Kidney epithelial cell (primary cell): ENCODE measurements at regions not wholly inside any gene's neighbourhood (a gene's known extent, or its start where the extent isn't known, plus 50 kb on each side); places are given as distances from the start of the nearest gene placed in this dataset.

Source experiments
- DNase-seq: peaks from one replicate; pipeline ENCODE4 v3.0.0-alpha.2; 2010; ENCODE audit warnings: low read depth
- H3K27me3 ChIP-seq: 2 replicates; pipeline ENCODE4 v1.6.0; 2011; ENCODE audit warnings: low read length; ENCODE audit not compliant: control insufficient read depth, insufficient read depth
- H3K36me3 ChIP-seq: 2 replicates; pipeline ENCODE4 v1.5.1; 2011; ENCODE audit warnings: low read length; ENCODE audit not compliant: control insufficient read depth, insufficient read depth
- H3K4me3 ChIP-seq: 2 replicates; pipeline ENCODE4 v1.5.1; 2011; ENCODE audit warnings: low read depth, mild to moderate bottlenecking, control low read depth, low read length
- CTCF ChIP-seq: IDR thresholded peaks from 2 replicates; pipeline ENCODE4 v1.5.1; 2011; ENCODE audit warnings: mild to moderate bottlenecking, moderate library complexity, low read length, control low read depth, inconsistent platforms; ENCODE audit not compliant: insufficient read depth, poor library complexity, severe bottlenecking

DNA sequence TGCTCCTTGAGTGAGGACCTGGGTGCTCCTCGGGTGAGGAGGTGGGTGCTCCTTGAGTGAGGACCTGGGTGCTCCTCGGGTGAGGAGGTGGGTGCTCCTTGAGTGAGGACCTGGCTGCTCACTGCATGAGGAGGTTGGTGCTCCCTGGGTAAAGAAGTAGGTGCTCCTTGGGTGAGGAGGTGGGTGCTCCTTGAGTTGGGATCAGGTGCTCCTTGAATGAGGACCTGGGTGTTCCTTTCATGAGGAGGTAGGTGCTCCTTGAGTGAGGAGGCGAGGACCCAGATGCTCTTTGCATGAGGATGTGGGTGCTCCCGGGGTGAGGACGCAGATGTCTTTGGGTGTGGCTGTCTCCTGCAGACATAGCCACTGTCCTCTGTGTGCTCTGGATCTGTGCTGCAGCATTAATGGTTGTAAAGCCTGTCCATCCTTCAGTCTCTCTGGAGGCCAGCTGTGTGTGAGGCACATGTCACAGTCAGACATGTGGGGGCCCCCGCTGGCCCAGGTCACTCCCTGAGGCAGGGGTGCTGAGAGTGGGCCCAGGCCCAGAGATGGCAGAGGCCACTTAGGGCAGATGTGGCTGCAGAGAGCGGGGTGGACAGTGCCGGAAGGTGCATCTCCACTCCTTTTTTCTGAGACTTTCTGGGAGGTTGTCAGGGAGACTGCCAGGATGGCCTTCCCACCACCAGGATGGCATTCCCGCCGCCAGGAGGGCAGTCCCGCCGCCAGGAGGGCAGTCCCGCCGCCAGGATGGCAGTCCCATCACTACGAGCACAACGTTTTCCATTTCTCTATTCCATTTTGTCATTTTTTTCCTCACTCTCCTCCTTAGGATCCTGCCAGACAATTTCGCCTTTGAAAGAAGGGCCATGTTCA, 101.8 kb downstream of the HMX1 start:
- Histone ChIP-seq H3K36me3 (no peaks in the 10 kb centered on the region), H3K27me3 (peaks cover 6% of the 10 kb centered on the region), H3K4me3 (no peak overlapping the region)
- TF ChIP-seq CTCF = no peak
- no peak for DNase-seq

DNA sequence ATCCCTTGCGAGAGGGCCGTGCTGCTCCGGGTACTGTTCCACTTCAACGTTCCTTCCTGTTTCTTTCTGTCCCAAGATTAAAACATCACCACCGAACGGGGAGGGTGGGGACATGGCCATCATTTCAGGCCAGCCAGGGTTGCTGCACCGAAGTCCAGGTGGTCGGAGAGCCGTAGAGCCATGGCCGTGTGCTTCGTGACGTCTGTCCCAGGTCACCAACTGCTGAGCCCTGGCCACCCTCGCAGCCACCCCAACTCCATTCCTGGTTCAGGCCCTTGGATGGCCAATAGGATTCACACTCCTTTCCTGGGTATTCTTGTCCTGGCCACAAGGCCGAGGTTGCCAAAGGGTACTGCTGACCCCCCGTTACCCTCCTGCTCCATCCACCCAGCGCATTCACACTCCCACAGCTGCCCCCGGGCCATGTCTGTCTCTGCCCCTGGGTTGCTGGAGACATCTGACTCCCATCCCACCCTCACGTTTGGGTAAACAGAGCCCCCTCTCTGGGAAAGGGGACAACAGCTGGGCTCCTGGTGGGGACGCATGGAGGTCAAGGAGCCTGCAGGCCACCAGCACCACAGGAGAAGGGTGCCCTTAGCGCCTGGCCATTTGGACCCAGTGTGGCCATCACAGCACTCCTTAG, 103.2 kb downstream of the HMX1 start:
- no peak for DNase-seq
- no peak for TF ChIP-seq CTCF
- Histone ChIP-seq H3K27me3 (peaks cover 6% of the 10 kb centered on the region), H3K36me3 (no peaks in the 10 kb centered on the region), H3K4me3 (no peak overlapping the region)

- Histone ChIP-seq H3K4me3 (no peak overlapping the region), H3K27me3 (peaks cover 6% of the 10 kb centered on the region), H3K36me3 (no peaks in the 10 kb centered on the region)
- DNase-seq = no peak
- no peak for TF ChIP-seq CTCF
Observed at GRCh38 chr4:8766610-8767009, 105.0 kb downstream of the HMX1 start.

GRCh38 chr4:8765631-8766590, 105.7 kb downstream of the HMX1 start:
- no peak overlapping the region for H3K4me3 ChIP-seq
- no peak for TF ChIP-seq CTCF
- no peak for DNase-seq
- peaks cover 2% of the 10 kb centered on the region for H3K27me3 ChIP-seq
- no peaks in the 10 kb centered on the region for H3K36me3 ChIP-seq

GRCh38 chr4:8765084-8765483, 106.6 kb downstream of the HMX1 start:
- no peak for DNase-seq
- Histone ChIP-seq H3K27me3 (peaks cover 2% of the 10 kb centered on the region), H3K4me3 (no peak overlapping the region), H3K36me3 (no peaks in the 10 kb centered on the region)
- no peak for TF ChIP-seq CTCF
